AG04450 (cell line): ENCODE measurements at regions not wholly inside any gene's neighbourhood (a gene's known extent, or its start where the extent isn't known, plus 50 kb on each side); places are given as distances from the start of the nearest gene placed in this dataset.

ENCODE experiments used
- CTCF ChIA-PET: fragments of 300-600, 350-600 bp; formaldehyde crosslinking; extraction: SDS; loops from one replicate; lab custom pipeline; 2022; ENCODE audit warnings: antibody characterized with exemption, inconsistent platforms; lab: Charles Lee
- POLR2A ChIA-PET: fragments of 350-600 bp; formaldehyde crosslinking; extraction: SDS; loops from one replicate; lab custom pipeline; 2021; ENCODE audit warnings: antibody characterized with exemption, inconsistent platforms; lab: Yijun Ruan, JAX
- DNase-seq: peaks from one replicate; pipeline ENCODE4 v3.0.0-alpha.2; 2011; ENCODE audit warnings: low read depth, low spot score
- H3K27ac ChIP-seq: one replicate; pipeline ENCODE4 v1.5.1; 2012; ENCODE audit warnings: low read depth, low read length, control low read depth
- H3K27me3 ChIP-seq: one replicate; pipeline ENCODE4 v1.6.0; 2012; ENCODE audit warnings: low read length; ENCODE audit not compliant: control insufficient read depth, insufficient read depth
- H3K4me3 ChIP-seq: 2 replicates; pipeline ENCODE4 v1.5.1; 2011; ENCODE audit warnings: mild to moderate bottlenecking, low read depth, low read length, control low read depth
- H3K9me3 ChIP-seq: 2 replicates; pipeline ENCODE4 v1.5.1; 2012; ENCODE audit warnings: low read length; ENCODE audit not compliant: control insufficient read depth, insufficient read depth
- TF ChIP-seq, protein P1 (sequence below): IDR thresholded peaks from 2 replicates; pipeline ENCODE4 v1.5.1; 2011; ENCODE audit warnings: low read depth, low read length, control low read depth, inconsistent platforms

DNA sequence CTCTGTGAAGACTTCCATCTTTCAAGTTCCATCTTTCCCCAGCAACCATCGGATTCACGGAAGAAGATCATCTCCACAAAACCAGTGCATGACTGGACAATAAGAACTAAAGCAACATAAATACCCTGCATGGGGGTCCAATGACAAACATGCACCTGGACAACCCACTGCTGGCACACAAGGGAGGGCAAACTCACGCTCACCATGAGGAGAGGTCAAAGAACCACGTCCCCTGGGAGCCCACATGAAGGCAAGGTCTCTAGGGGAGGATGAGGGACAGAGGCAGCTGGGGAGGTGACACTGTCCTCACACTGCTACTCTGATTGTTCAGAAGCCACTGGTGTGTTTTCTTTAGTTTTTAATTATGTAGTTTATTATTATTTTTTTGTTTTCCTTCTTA, 190.8 kb downstream of the MED10 start:
- TF ChIP-seq, protein P1, sequence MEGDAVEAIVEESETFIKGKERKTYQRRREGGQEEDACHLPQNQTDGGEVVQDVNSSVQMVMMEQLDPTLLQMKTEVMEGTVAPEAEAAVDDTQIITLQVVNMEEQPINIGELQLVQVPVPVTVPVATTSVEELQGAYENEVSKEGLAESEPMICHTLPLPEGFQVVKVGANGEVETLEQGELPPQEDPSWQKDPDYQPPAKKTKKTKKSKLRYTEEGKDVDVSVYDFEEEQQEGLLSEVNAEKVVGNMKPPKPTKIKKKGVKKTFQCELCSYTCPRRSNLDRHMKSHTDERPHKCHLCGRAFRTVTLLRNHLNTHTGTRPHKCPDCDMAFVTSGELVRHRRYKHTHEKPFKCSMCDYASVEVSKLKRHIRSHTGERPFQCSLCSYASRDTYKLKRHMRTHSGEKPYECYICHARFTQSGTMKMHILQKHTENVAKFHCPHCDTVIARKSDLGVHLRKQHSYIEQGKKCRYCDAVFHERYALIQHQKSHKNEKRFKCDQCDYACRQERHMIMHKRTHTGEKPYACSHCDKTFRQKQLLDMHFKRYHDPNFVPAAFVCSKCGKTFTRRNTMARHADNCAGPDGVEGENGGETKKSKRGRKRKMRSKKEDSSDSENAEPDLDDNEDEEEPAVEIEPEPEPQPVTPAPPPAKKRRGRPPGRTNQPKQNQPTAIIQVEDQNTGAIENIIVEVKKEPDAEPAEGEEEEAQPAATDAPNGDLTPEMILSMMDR, result no peak
- Histone ChIP-seq H3K27me3 (no peaks in the 10 kb centered on the region), H3K9me3 (peaks cover 56% of the 10 kb centered on the region), H3K4me3 (no peak overlapping the region), H3K27ac (no peak overlapping the region)
- DNase-seq, result no peak
- ChIA-PET CTCF (no interaction called here), POLR2A (no interaction called here)

DNA sequence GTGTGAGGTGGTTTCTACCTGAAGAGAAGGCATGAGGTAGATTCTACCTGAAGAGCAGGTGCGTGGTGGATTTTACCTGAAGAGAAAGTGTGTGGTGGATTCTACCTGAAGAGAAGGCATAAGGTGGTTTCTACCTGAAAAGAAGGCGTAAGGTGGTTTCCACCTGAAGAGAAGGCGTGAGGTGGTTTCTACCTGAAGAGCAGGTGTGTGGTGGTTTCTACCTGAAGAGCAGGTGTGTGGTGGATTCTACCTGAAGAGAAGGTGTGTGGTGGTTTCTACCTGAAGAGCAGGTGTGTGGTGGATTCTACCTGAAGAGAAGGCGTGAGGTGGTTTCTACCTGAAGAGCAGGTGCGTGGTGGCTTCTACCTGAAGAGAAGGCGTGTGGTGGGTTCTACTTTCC, 192.8 kb downstream of the MED10 start:
- no peaks in the 10 kb centered on the region for H3K27me3 ChIP-seq
- CTCF ChIA-PET, result no interaction called here
- DNase-seq, result no peak
- no peak overlapping the region for H3K27ac ChIP-seq
- POLR2A ChIA-PET, result no interaction called here
- peaks cover 71% of the 10 kb centered on the region for H3K9me3 ChIP-seq
- TF ChIP-seq, protein P1, result no peak
- H3K4me3 ChIP-seq, result no peak overlapping the region

DNA sequence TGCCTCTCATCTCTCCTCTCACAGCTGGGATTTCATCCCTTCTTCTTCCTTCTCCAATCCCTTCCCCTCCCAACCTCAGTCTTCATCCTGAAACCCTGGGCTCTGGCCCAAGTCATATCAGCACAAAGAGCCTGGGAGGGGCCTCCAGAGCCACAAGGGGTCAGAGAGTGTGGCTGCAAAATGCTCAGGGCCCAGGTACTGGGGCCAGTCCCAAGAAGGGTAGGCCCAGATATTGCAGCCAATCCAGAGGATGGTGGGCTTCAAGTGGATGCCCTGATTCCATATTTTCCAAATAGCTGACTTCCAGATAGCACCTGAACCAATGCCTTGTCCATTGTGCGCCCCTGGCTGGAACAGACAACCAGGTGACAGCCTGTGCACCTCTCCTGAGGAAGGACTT, 193.9 kb downstream of the MED10 start:
- DNase-seq, result no peak
- H3K27me3 ChIP-seq, result no peaks in the 10 kb centered on the region
- TF ChIP-seq, protein P1, result no peak
- peaks cover 74% of the 10 kb centered on the region for H3K9me3 ChIP-seq
- H3K27ac ChIP-seq, result no peak overlapping the region
- ChIA-PET POLR2A (no interaction called here), CTCF (no interaction called here)
- H3K4me3 ChIP-seq, result no peak overlapping the region

DNA sequence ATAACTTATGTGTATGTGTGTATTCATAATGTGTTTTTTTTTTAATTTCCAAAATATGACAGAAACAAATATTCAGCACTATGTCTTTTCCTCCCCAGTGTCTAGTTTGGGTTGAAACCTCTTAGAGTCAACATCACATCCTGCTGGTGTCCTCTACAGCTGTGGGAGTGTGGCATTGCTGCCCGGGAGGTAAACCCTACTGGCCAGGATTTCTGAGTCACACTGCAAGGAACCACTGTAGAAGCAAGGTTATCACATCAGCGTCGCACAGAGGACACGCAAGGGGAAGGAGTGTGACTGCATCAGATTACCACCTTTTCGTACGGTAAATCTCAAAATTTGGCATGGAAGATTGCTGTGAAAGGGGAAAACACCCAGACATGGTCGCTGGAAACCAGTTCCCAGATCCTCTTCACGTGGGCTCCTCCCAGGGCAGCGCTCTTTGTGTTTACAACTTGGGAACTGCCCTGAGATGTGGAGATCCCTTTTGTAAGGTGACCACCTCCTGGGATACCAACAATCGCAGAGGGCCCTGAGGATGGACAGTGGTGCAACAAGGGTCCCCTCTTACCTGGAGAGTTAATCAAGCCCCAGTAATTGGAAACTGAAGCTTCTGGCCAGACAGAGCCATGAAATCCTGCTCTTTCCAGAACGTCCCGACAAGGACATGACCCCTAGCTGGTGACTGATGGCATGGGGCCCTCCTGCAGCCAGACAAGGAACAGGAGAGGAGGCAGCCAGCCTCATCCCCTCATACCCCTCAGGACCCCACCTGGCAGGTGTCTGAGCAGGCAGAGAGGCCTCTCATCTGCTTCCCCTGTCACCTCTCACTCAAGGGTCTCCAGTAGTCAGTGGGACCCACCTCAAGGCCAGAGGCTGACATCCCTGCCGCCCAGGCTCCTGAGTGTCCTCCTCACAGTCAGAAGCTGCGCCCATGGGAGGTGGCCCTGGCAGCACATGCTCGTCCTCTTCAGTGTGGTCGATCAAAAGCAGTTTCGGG, 194.7 kb downstream of the MED10 start:
- TF ChIP-seq, protein P1, result no peak
- ChIA-PET POLR2A (no interaction called here), CTCF (no interaction called here)
- DNase-seq, result no peak
- no peak overlapping the region for H3K4me3 ChIP-seq
- no peak overlapping the region for H3K27ac ChIP-seq
- H3K9me3 ChIP-seq, result peaks cover 71% of the 10 kb centered on the region
- no peaks in the 10 kb centered on the region for H3K27me3 ChIP-seq

DNA sequence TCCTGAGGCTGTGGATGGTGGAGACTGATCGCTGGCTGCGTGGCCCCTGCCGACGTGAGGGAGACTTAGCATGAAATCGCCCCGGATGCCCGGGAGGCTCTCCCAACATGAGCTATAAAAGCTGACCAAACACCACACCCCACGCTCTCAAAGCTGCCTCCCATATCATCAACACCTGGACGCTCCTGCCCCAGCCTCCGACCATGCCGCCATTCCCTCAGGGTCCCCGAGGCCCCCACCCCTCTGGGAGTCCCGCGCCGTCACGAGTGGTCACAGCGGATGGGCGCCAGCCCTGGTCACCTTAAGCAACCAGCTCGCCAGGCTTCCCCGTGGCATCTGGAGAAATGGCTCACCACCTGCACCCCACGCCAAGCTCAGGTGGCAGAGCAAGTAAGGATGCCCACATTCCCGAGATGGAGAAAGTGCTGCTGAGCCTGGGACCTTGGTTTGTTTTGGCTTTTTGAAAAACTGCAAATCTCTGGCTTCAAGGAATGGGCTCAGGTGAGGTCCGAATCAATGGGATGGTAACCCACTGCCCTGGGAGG, 196.0 kb downstream of the MED10 start:
- peaks cover 69% of the 10 kb centered on the region for H3K9me3 ChIP-seq
- DNase-seq, result no peak
- H3K27me3 ChIP-seq, result no peaks in the 10 kb centered on the region
- H3K4me3 ChIP-seq, result no peak overlapping the region
- no peak overlapping the region for H3K27ac ChIP-seq
- ChIA-PET POLR2A (no interaction called here), CTCF (no interaction called here)
- TF ChIP-seq, protein P1, result no peak
